ENCODE measurements at regions not wholly inside any gene's neighbourhood (a gene's known extent, or its start where the extent isn't known, plus 50 kb on each side); places are given as distances from the start of the nearest gene placed in this dataset.

DNA sequence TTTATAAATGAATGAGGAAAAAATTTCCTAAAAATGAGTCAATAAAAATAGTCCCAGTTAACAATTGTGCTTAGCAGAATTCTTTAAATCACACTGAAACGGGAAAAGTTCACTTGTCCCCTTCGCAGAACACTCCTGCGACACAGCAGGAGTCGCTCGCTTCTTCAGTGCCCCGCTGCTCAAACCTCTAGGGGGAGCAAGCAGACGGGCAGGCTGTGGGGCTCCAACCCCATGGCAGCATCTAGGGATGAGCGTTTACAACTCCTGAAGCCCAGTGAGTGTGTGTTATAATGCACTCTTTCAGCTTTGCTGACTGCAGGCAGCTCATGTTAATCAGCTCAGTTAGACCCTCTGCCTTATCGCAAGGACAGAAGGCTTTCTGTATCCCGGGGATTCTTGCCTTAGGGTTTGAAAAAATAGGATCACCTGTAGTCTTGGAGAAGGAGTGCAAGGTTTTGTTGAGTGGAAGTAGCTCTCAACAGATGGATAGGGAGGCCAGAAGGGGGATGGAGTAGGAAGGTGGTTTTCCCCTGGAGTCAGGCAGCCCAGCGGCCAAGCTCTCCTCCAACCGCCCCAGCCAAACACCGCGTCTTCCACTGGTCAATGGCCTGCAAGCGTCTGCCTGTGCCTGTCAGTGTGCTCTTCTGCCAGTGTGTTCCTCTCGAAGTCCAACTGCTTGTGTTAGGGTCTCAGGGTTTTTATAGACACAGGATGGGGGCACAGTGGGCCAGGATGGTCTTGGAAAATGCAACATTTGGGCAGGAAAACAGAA is 1977.7 kb upstream of the LRRTM1 start:
- TF ChIP-seq TAF1 (IDR thresholded peaks at IDR 0.05; ENCODE audit: low read depth) (no peak), NFIC (IDR thresholded peaks at IDR 0.05) (no peak), RAD21 (IDR thresholded peaks at IDR 0.05; ENCODE audit: low read depth) (no peak)
